GM19240 (cell line): ENCODE measurements at regions not wholly inside any gene's neighbourhood (a gene's known extent, or its start where the extent isn't known, plus 50 kb on each side); places are given as distances from the start of the nearest gene placed in this dataset.
"Not testable (repeated sequence)": the region's sequence is repeated elsewhere in the genome, so short reads cannot be mapped to it uniquely, and the experiment has no call there.

Experiments
- DNase-seq: peaks from one replicate; pipeline ENCODE4 v3.0.0; 2011; ENCODE audit warnings: low spot score; ENCODE audit not compliant: insufficient read length

DNA sequence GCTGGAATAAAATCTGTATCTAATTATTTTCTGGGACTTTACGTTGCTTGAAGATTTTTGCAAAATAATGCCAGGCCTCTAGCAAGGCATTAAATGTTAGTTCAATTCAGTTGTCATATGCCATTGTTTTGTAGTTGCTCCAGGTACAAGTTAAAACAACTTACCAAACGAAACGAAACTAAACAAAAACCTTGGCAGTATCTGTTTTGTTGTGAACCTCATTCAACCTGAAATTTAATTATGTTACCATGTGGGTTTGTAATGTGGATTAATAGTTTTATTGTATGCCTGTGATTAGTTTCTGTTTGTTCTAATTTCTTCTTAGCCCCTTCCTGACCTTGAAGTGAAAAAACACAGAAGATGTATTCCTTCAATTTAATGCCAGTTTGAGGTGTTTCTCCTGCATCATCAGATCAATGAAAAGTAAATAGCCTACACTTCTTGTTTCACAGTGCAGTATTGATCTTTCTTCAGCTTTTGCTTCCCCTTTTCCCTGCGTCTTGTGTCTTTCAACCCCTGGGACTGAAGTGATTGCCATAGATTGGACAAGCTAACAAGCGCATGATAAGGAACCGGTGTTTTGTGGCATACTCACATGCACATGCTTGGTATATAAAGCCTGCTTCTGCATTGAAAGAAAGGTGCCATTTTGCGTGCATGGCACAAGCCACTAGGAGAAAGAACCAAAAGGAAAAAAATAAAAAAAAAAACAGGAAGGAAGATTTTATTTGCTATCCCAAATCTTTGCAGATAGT lies 699.0 kb upstream of the ARRDC3 start:
- DNase-seq, result no peak

DNA sequence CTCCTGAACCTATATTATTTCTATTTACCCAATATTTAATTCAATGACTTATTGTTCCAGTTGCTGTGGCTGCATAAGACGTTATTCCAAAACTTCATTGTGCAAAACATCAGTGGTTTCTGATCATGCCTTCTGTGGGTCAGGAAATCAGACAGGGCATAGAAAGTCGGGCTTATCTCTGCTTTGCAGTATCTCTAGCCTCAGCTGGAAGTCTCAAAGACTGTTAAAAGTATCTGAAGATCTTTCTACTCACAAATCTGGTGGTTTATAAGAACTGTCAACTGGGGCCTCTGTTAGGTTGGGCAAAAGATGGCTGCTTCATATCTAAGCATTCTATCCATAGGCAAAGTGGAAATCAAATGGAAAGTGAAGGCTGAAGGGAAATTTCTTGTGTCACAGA lies 687.7 kb upstream of the ARRDC3 start:
- DNase-seq, result no peak

DNA sequence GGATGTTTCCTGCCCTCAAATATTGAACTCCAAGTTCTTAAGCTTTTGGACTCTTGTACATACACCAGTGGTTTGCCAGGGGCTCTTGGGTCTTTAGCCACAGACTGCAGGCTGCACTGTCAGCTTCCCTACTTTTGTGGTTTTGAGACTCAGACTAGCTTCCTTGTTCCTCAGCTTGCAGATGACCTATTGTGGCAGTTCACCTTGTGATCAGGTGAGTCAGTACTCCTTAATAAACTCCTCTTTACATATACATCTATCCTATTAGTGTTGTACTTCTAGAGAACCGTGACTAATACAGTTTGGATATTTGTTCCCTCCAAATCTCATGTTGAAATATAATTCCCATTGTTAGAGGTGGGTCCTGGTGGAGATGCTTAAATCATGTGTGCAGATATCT lies 681.9 kb upstream of the ARRDC3 start:
- no peak for DNase-seq

GRCh38 chr5:92051741-92052140 lies 668.6 kb upstream of the ARRDC3 start:
- DNase-seq, result no peak

DNA sequence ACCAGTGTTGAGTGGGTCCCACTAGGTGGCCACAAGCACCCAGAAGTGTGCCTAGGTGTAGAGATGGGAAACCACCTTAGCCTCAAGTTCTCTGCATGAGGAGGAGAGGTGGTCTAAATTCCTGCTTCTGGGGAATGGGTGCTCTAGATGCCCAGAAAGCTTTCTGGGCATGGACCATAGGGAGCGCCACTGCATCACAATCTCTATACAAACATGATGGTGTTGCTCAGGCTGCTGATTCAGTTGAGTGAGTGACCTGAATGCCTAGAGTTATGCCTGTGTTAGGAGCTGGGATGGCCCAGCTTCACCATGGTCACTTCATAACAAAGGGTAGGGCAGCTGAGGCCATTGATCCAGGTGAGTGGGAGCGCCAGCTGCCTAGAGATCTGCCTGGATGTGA lies 667.9 kb upstream of the ARRDC3 start:
- no peak for DNase-seq

- no peak for DNase-seq
These were observed 659.0 kb upstream of the ARRDC3 start for GRCh38 chr5:92041911-92042660.

DNA sequence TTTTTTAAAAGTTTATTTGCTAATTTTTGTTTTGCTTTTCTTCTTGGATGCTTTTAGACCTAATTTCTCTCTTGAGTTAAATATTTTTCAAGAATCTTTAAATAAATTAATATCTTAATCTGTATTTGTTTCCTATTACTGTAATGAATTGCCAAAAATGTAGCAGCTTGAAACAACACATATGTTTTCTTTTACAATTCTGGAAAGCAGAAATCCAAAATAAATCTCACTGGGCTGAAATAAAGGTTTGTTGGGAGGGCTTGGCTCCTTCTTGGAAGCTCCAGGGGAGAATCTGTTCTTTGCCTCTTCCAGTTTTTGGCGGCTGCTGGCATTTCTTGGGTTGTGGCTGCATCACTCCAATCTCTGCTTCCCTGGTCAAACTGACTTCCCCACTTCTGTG lies 658.1 kb upstream of the ARRDC3 start:
- DNase-seq, result no peak

- DNase-seq, result not testable (repeated sequence)
These were observed 646.7 kb upstream of the ARRDC3 start for GRCh38 chr5:92029792-92030191.

- DNase-seq, result no peak
These were observed 640.4 kb upstream of the ARRDC3 start for GRCh38 chr5:92023555-92023954.

- DNase-seq, result no peak
These were observed 640.0 kb upstream of the ARRDC3 start for GRCh38 chr5:92023141-92023471.

GRCh38 chr5:92022415-92023140 lies 639.5 kb upstream of the ARRDC3 start:
- DNase-seq, result no peak

DNA sequence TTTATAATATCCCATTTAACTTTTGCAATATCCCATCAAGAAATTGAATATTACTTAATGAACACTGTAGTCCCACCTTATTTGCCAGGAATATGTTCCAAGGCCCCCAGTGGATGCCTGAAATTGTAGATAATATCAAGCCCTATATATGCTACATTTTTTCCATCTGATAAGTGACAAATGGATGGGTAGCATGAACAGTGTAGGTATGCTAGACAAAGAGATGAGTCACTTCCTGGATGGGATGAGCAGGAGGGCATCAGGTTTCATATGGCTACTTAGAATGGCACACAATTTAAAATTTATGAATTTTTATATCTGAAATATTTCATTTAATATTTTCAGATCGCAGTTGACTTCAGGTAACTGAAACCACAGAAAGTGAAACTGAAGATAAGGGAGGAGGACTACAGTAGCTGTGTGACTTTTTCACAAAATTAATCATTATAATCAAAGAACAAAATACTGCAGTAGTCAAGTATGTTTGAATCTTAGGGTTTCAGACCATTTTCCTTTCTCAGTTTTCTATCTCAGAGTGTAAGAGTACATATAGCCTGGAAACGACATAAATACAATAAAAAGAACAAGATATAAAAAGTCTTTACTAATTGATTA lies 636.4 kb upstream of the ARRDC3 start:
- DNase-seq, result no peak

DNA sequence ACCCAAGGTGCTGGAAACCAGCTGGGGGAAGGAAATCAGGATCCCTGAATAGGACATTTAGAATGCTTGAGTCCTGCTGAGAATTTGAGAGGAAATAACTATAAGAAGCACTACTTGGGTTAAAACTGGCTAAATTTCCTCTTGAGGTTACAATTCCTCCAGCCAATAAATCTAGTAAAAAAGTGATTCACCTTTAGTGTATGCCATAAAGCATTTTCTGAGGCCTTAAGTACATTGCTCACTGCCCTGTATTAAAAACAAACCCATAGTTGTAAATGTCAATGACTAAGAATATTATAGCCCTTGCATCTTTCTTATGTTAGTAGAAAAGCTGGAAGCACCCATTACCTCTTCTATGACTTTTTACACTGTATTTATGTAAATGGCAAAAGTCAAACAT lies 634.7 kb upstream of the ARRDC3 start:
- no peak for DNase-seq

DNA sequence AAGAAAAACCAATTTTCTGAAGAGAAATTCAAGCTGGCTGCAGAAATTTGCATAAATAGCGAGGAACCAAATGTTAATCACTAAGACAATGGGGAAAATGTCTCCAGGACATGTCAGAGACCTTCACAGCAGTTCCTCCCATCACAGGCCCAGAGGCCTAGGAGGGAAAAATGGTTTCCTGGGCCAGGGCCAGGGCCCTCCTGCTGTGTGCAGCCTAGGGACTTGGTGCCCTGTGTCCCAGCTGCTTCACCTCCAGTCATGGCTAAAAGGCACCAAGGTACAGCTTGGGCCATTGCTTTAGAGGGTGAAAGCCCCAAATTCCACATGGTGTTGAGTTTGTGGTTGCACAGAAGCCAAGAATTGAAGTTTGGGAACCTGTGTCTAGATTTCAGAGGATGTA lies 628.7 kb upstream of the ARRDC3 start:
- DNase-seq, result not testable (repeated sequence)

DNA sequence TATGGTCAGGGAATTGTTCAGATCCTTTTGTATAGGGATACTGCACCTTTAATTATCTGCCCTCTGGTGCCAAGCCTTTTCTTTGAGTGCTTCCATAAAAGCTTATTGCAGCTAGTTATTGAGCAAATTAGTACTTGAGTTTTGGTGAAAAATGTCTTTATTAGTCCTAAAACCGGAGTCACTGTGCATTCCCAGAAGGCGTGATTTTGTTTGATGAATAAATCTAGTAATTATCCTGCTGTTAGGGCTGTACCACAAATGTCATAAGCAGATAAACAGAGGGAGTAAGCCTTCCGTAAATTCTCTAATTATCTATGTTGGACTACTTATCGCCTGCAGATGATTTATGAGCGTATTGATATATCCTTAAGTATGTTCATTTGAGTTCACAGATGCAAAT lies 620.7 kb upstream of the ARRDC3 start:
- DNase-seq, result no peak

GRCh38 chr5:92002721-92003274 lies 619.7 kb upstream of the ARRDC3 start:
- DNase-seq, result no peak

DNA sequence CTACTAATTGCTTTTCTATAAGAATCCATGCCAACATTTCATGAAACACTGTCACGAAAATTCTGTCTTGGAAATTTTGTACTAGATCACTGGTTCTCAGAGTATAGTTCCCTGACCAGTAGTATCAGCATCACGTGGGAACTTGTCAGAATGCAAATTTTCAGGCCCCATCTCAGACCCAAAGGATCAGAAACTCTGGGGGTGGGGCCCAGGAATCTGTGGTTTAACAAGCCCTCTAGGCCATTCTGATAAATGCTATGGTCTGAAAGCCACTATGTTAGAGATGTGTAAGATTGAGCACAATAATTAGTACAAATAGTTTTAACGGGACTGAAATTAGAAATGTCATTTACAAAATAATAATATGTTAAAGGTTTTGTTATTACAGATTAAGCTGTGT lies 615.7 kb upstream of the ARRDC3 start:
- no peak for DNase-seq

DNA sequence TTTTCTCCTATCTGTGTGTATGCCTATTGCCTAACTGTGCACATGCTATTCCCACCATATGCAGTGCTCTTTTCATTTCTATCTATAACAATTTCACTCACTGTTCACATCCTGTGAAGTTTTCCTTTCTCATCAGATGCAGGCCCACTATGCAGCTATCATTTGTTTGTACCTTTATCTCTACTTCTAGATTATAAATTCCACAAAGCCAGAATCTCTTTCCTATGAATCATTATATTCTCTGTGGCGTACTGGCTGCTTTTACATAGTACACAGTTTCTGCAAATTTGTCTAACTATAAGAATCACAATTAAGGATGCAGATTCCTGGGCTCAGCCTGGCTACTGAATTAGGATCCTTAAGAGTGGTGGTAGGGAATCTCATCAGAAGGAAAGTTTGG lies 600.8 kb upstream of the ARRDC3 start:
- DNase-seq, result no peak

- DNase-seq, result no peak
These were observed 595.2 kb upstream of the ARRDC3 start for GRCh38 chr5:91978221-91978882.

- DNase-seq, result no peak
These were observed 594.5 kb upstream of the ARRDC3 start for GRCh38 chr5:91977579-91977978.

GRCh38 chr5:91976451-91976850 lies 593.3 kb upstream of the ARRDC3 start:
- no peak for DNase-seq
